RWPE2 (cell line): ENCODE measurements at regions not wholly inside any gene's neighbourhood (a gene's known extent, or its start where the extent isn't known, plus 50 kb on each side); places are given as distances from the start of the nearest gene placed in this dataset.
"Not testable (repeated sequence)": the region's sequence is repeated elsewhere in the genome, so short reads cannot be mapped to it uniquely, and the experiment has no call there.

Experiments used
- ATAC-seq: fragments of 200-7000 bp; cut with Tn5 transposase; 3 replicates; pipeline ENCODE4 v1.9.1; 2021; ENCODE audit warnings: low read depth
- DNase-seq: peaks from one replicate; pipeline ENCODE4 v3.0.0-alpha.2; 2020; ENCODE audit warnings: low spot score
- H3K27ac ChIP-seq: fragments of 450-650 bp; 2 replicates; pipeline ENCODE4 v1.5.1; 2017; ENCODE audit warnings: mild to moderate bottlenecking; ENCODE audit not compliant: poor library complexity, severe bottlenecking
- H3K27me3 ChIP-seq: fragments of 250-450 bp; sonication (Bioruptor Pico); 2 replicates; pipeline ENCODE4 v1.5.1; 2021; ENCODE audit warnings: mild to moderate bottlenecking, moderate library complexity; ENCODE audit not compliant: insufficient read depth, poor library complexity, severe bottlenecking
- H3K36me3 ChIP-seq: fragments of 250-450 bp; sonication (Bioruptor Pico); 2 replicates; pipeline ENCODE4 v1.5.1; 2020; ENCODE audit warnings: low read depth, mild to moderate bottlenecking, moderate library complexity
- H3K4me1 ChIP-seq: fragments of 250-450 bp; sonication (Bioruptor Pico); 2 replicates; pipeline ENCODE4 v1.5.1; 2021; ENCODE audit warnings: mild to moderate bottlenecking, moderate library complexity; ENCODE audit not compliant: insufficient read depth, poor library complexity, severe bottlenecking
- H3K4me3 ChIP-seq: fragments of 250-450 bp; sonication (Bioruptor Pico); 2 replicates; pipeline ENCODE4 v1.5.1; 2021; ENCODE audit warnings: mild to moderate bottlenecking, moderate library complexity; ENCODE audit not compliant: severe bottlenecking
- H3K9me3 ChIP-seq: fragments of 250-450 bp; sonication (Bioruptor Pico); 2 replicates; pipeline ENCODE4 v1.5.1; 2021; ENCODE audit warnings: mild to moderate bottlenecking, moderate library complexity; ENCODE audit not compliant: severe bottlenecking
- TF ChIP-seq, protein P1 (sequence below): fragments of 450-650 bp; IDR thresholded peaks from one replicate; pipeline ENCODE4 v1.5.1; 2017; ENCODE audit warnings: mild to moderate bottlenecking, moderate library complexity; ENCODE audit not compliant: poor library complexity, severe bottlenecking

DNA sequence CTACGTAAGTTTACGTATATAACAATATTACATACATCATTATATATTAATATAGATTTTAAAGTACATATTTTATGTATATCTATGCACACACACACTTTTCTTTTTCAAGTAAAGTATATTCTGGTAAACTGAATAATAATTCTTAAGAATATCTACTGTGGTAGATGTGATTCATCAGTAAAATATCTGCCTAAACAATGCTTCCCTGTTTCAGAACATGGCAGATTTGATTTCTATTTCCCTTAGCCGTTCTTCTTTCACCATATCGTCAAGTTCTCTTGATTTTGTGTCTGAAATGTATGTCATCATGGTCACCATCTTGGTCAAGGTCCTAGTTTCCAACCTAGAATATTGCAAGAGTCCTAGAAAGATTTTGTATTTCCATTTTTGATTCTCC, 195.6 kb downstream of the HDGFL1 start:
- Histone ChIP-seq H3K9me3 (no peaks in the 10 kb centered on the region), H3K4me3 (no peak overlapping the region), H3K27ac (peak overlapping the region; percentile 26), H3K36me3 (no peaks in the 10 kb centered on the region), H3K4me1 (peaks cover 14% of the 10 kb centered on the region), H3K27me3 (no peaks in the 10 kb centered on the region)
- TF ChIP-seq, protein P1, sequence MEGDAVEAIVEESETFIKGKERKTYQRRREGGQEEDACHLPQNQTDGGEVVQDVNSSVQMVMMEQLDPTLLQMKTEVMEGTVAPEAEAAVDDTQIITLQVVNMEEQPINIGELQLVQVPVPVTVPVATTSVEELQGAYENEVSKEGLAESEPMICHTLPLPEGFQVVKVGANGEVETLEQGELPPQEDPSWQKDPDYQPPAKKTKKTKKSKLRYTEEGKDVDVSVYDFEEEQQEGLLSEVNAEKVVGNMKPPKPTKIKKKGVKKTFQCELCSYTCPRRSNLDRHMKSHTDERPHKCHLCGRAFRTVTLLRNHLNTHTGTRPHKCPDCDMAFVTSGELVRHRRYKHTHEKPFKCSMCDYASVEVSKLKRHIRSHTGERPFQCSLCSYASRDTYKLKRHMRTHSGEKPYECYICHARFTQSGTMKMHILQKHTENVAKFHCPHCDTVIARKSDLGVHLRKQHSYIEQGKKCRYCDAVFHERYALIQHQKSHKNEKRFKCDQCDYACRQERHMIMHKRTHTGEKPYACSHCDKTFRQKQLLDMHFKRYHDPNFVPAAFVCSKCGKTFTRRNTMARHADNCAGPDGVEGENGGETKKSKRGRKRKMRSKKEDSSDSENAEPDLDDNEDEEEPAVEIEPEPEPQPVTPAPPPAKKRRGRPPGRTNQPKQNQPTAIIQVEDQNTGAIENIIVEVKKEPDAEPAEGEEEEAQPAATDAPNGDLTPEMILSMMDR, result no peak
- no peak for ATAC-seq
- DNase-seq, result no peak

DNA sequence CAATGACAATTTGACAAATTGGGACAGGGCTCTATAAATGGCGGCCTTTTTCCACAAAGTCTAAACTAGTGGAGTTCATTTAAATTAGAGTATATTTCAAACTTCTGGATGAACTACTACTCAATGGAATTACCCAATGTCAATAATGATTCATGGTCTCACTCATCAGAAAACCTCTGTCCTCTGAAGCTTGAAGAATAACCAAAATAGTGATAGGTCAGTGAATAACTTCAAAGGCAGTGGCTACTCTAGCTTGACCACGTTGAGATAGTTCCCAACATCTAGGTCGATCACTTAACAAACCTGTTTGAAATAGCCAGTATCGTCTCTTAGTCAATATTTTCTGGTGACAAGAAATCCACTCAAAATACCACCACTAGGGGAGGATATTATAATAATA, 197.6 kb downstream of the HDGFL1 start:
- peaks cover 14% of the 10 kb centered on the region for H3K4me1 ChIP-seq
- H3K27ac ChIP-seq, result no peak overlapping the region
- TF ChIP-seq, protein P1, result no peak
- H3K4me3 ChIP-seq, result no peak overlapping the region
- ATAC-seq, result peak; percentile 25; the same call in 1 of the 3 replicates
- DNase-seq, result no peak
- no peaks in the 10 kb centered on the region for H3K9me3 ChIP-seq
- H3K27me3 ChIP-seq, result no peaks in the 10 kb centered on the region
- no peaks in the 10 kb centered on the region for H3K36me3 ChIP-seq

DNA sequence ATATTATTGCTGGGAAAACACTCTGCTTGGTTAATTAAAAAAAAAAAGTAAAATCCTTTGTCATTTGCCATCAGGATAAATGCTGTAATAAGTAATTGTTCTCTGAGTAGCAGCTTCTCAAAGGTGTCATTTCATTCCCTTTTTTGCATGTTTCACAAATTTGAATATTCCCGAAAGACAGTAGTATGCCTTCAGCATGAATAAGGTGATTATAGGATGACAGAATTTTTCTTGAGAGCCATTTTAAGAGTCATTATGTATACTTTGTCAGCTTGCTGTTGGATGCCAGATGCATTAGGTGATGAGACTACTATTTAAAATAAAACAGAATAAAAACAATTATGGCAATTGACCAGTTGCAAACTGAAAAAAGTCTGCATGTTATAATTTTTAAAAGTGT, 200.7 kb downstream of the HDGFL1 start:
- Histone ChIP-seq H3K4me1 (peaks cover 6% of the 10 kb centered on the region), H3K9me3 (no peaks in the 10 kb centered on the region), H3K4me3 (no peak overlapping the region), H3K27me3 (no peaks in the 10 kb centered on the region), H3K36me3 (no peaks in the 10 kb centered on the region), H3K27ac (no peak overlapping the region)
- ATAC-seq (no peak), DNase-seq (no peak)
- TF ChIP-seq, protein P1, result no peak

DNA sequence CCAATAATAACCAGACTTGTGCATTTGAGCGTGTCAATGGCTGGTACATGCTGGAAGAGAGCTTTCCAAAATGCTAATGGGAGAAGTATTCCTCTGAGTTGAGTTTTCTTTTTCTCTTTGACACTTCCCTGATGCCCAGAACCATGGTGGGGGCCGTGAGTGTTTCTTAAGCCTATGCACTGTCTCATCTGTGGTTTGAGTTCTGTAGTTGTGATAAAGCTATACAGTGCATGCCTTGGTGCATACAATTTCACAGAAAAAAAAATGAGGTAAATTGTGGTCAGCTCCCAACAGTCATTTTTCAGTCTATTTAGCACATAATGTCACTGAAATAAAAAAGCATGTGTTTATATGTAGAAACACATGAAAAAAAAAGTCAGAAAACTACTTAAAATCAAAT, 204.8 kb downstream of the HDGFL1 start:
- no peak for ATAC-seq
- H3K27ac ChIP-seq, result no peak overlapping the region
- H3K4me3 ChIP-seq, result no peak overlapping the region
- no peaks in the 10 kb centered on the region for H3K4me1 ChIP-seq
- no peaks in the 10 kb centered on the region for H3K27me3 ChIP-seq
- TF ChIP-seq, protein P1, result no peak
- no peaks in the 10 kb centered on the region for H3K36me3 ChIP-seq
- no peaks in the 10 kb centered on the region for H3K9me3 ChIP-seq
- DNase-seq, result no peak

DNA sequence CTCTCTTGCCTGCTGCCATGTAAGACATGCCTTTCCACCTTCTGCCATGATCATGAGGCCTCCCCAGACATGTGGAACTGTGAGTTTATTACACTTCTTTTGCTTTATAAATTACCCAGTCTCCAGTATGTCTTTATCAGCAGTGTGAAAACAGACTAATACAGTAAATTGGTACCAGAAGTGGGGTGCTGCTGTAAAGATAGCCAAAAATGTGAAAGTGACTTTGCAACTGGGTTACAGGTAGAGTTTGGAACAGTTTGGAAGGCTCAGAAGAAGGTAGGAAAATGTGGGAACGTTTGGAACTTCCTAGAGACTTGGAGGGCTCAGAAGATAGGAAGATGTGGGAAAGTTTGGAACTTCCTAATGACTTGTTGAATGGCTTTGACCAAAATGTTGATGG, 209.1 kb downstream of the HDGFL1 start:
- not testable (repeated sequence) for H3K27me3 ChIP-seq, DNase-seq, ATAC-seq, H3K4me3 ChIP-seq, H3K36me3 ChIP-seq, H3K27ac ChIP-seq, H3K9me3 ChIP-seq, H3K4me1 ChIP-seq
